Heart left ventricle (tissue), 16 donors: ENCODE measurements at regions not wholly inside any gene's neighbourhood (a gene's known extent, or its start where the extent isn't known, plus 50 kb on each side); places are given as distances from the start of the nearest gene placed in this dataset.

Experiments used
- ATAC-seq, 4 donors: fragments of 200-7000 bp; cut with Tn5 transposase; one replicate each; pipeline ENCODE4 v1.9.1; 2020 to 2022; ENCODE audit warnings: moderate library complexity in 4 of 4, mild to moderate bottlenecking in 3 of 4, moderate number of reproducible peaks in 1 of 4
- DNase-seq, 5 donors: peaks; one replicate each; pipeline ENCODE4 v3.0.0-alpha.2; 2020
- H3K27ac ChIP-seq, 12 donors: fragments of 200-600 bp; sonication (generic) in 4 of 12; one replicate each; pipeline versions ENCODE4 v1.5.0 to v1.8.0; 2016 to 2022; ENCODE audit warnings: mild to moderate bottlenecking in 2 of 12
- H3K27me3 ChIP-seq, 9 donors: fragments of 200-600 bp; sonication (generic) in 2 of 9; one replicate each; pipeline versions ENCODE4 v1.5.1 to v1.8.0; 2016 to 2022; ENCODE audit warnings: mild to moderate bottlenecking in 3 of 9
- H3K36me3 ChIP-seq, 9 donors: fragments of 200-600 bp; sonication (generic) in 2 of 9; one replicate each; pipeline versions ENCODE4 v1.5.0 to v1.8.0; 2018 to 2022; ENCODE audit warnings: mild to moderate bottlenecking in 2 of 9
- H3K4me1 ChIP-seq, 12 donors: fragments of 200-600 bp; sonication (generic) in 4 of 12; one replicate each; pipeline versions ENCODE4 v1.5.0 to v1.8.0; 2016 to 2022; ENCODE audit warnings: mild to moderate bottlenecking in 3 of 12
- H3K4me3 ChIP-seq, 12 donors: fragments of 200-600 bp; sonication (generic) in 4 of 12; one replicate each; pipeline versions ENCODE4 v1.5.0 to v1.8.0; 2017 to 2022; ENCODE audit warnings: mild to moderate bottlenecking in 9 of 12, moderate library complexity in 4 of 12
- H3K9me3 ChIP-seq, 12 donors: fragments of 200-600 bp; sonication (generic) in 4 of 12; one replicate each; pipeline versions ENCODE4 v1.5.0 to v1.8.0; 2016 to 2022; ENCODE audit warnings: mild to moderate bottlenecking in 1 of 12
- POLR2A ChIP-seq, 2 donors: fragments of 450-650 bp; IDR thresholded peaks; one replicate each; pipeline ENCODE4 v1.6.1; 2017; ENCODE audit warnings: antibody characterized with exemption in 2 of 2, mild to moderate bottlenecking in 2 of 2, moderate library complexity in 2 of 2
- WGBS, 4 donors: extraction: QIAGEN DNeasy Blood & Tissue Kit in 2 of 4; methylation state at CpG; one replicate each; pipeline versions ENCODE4 v1.1.5 to v1.1.7; 2013 to 2018; 5-methylcytosine and 5-hydroxymethylcytosine counted together
- intact Hi-C, 10 donors: fragments of 100-400 bp; cut with DNase I; formaldehyde crosslinking; loops; one replicate each; pipeline versions ENCODE4 v1.11.1 to v1.14.2; 2022
- TF ChIP-seq, protein P1 (sequence below), 12 donors: fragments of 200-600 bp; sonication (generic) in 4 of 12; IDR thresholded peaks; one replicate each; pipeline versions ENCODE4 v1.5.0 to v1.8.0; 2018 to 2022; ENCODE audit warnings: antibody characterized with exemption in 12 of 12, mild to moderate bottlenecking in 5 of 12
- donor health status: ischemic (EF 13 %, LVEDD 7.1; RV severe dilation, severe dysfunction).
- donor health status: healthy with polysubstance abuse.
- donor health status: DM: no; HTN: yes; CAD: no.
- donor health status: DM: no; HTN: no; CAD: no.
- donor health status: ischemic (EF 25% LVEDD 6.9; RV normal size, moderate dysfunction).
- donor health status: ischemic (EF 25% LVEDD 5.7; RV mildly dilated, moderate dysfunction).
- donor health status: healthy.
- donor health status: DM: yes; HTN: yes; CAD: no.
- donor health status: ischemic (EF 35%, LVEDD 5.7; RV mildly dilated, moderate dysfunction).
- donor health status: nonischemic (EF 11% LVEDD 7.7; RV severe dilation, severe dysfunction).
- donor health status: DM: yes; HTN: yes; CAD: no.
- donor health status: PGD.
- donor health status: ischemic (EF 29% LVEDD 5.4; RV normal size, mild dysfunction).
- donor health status: nonischemic (EF 23%, LVEDD 6.1; RV moderate dilation, normal function).

- intact Hi-C loops, result no loop called here
- no peak for TF ChIP-seq POLR2A (IDR thresholded peaks at IDR 0.05)
- TF ChIP-seq, protein P1, sequence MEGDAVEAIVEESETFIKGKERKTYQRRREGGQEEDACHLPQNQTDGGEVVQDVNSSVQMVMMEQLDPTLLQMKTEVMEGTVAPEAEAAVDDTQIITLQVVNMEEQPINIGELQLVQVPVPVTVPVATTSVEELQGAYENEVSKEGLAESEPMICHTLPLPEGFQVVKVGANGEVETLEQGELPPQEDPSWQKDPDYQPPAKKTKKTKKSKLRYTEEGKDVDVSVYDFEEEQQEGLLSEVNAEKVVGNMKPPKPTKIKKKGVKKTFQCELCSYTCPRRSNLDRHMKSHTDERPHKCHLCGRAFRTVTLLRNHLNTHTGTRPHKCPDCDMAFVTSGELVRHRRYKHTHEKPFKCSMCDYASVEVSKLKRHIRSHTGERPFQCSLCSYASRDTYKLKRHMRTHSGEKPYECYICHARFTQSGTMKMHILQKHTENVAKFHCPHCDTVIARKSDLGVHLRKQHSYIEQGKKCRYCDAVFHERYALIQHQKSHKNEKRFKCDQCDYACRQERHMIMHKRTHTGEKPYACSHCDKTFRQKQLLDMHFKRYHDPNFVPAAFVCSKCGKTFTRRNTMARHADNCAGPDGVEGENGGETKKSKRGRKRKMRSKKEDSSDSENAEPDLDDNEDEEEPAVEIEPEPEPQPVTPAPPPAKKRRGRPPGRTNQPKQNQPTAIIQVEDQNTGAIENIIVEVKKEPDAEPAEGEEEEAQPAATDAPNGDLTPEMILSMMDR (IDR thresholded peaks at IDR 0.05), result no peak
- no peaks in the 10 kb centered on the region for H3K27me3 ChIP-seq
- peaks cover 0 to 11% (median 0%) of the 10 kb centered on the region in 12 donors for H3K4me1 ChIP-seq
- no peak overlapping the region for H3K27ac ChIP-seq
- H3K36me3 ChIP-seq, result no peaks in the 10 kb centered on the region
- DNase-seq, result no peak
- WGBS, 4 donors, result 46 to 59% (median 50%) methylated on average over 2 of the region's 2 CpGs
- H3K4me3 ChIP-seq, result no peak overlapping the region
- ATAC-seq, result no peak
- no peaks in the 10 kb centered on the region for H3K9me3 ChIP-seq
These were observed 126.6 kb upstream of the MPPED2 start for GRCh38 chr11:30712749-30713148.

- no peaks in the 10 kb centered on the region for H3K9me3 ChIP-seq
- no peaks in the 10 kb centered on the region for H3K27me3 ChIP-seq
- peaks cover 0 to 11% (median 0%) of the 10 kb centered on the region in 12 donors for H3K4me1 ChIP-seq
- ATAC-seq (no peak), DNase-seq (no peak)
- no peak overlapping the region for H3K27ac ChIP-seq
- no peaks in the 10 kb centered on the region for H3K36me3 ChIP-seq
- no peak overlapping the region for H3K4me3 ChIP-seq
- intact Hi-C loops, result no loop called here
- 48 to 51% (median 50%) methylated on average over 4 of the region's 4 CpGs for WGBS, 4 donors
- no peak for TF ChIP-seq POLR2A (IDR thresholded peaks at IDR 0.05)
- TF ChIP-seq, protein P1 (IDR thresholded peaks at IDR 0.05), result no peak
These were observed 124.1 kb upstream of the MPPED2 start for GRCh38 chr11:30710221-30710620.

GRCh38 chr11:30707110-30707509, 121.0 kb upstream of the MPPED2 start:
- ATAC-seq (no peak), DNase-seq (no peak)
- Histone ChIP-seq H3K4me3 (no peak overlapping the region), H3K36me3 (no peaks in the 10 kb centered on the region), H3K9me3 (no peaks in the 10 kb centered on the region), H3K4me1 (peaks cover 0 to 11% (median 0%) of the 10 kb centered on the region in 12 donors), H3K27ac (no peak overlapping the region), H3K27me3 (no peaks in the 10 kb centered on the region)
- intact Hi-C loops, result no loop called here
- no peak for TF ChIP-seq POLR2A (IDR thresholded peaks at IDR 0.05)
- TF ChIP-seq, protein P1 (IDR thresholded peaks at IDR 0.05), result no peak

GRCh38 chr11:30705913-30706675, 119.9 kb upstream of the MPPED2 start:
- no peaks in the 10 kb centered on the region for H3K36me3 ChIP-seq
- no peak overlapping the region for H3K4me3 ChIP-seq
- no peak overlapping the region for H3K27ac ChIP-seq
- WGBS, 4 donors, result 88 to 95% (median 92%) methylated on average over 2 of the region's 2 CpGs
- DNase-seq (no peak), ATAC-seq (no peak)
- no peak for TF ChIP-seq POLR2A (IDR thresholded peaks at IDR 0.05)
- TF ChIP-seq, protein P1 (IDR thresholded peaks at IDR 0.05), result no peak
- H3K4me1 ChIP-seq, result peaks cover 0 to 11% (median 0%) of the 10 kb centered on the region in 12 donors
- H3K27me3 ChIP-seq, result no peaks in the 10 kb centered on the region
- H3K9me3 ChIP-seq, result no peaks in the 10 kb centered on the region
- intact Hi-C loops, result no loop called here
